DND-41 (cell line): ENCODE measurements at regions not wholly inside any gene's neighbourhood (a gene's known extent, or its start where the extent isn't known, plus 50 kb on each side); places are given as distances from the start of the nearest gene placed in this dataset.

Source experiments
- EZH2 ChIP-seq: IDR thresholded peaks from 3 replicates; pipeline ENCODE4 v1.6.1; 2012; ENCODE audit warnings: borderline replicate concordance, low read depth, mild to moderate bottlenecking, moderate library complexity, low read length, inconsistent platforms; ENCODE audit not compliant: severe bottlenecking
- TF ChIP-seq, protein P1 (sequence below): IDR thresholded peaks from 2 replicates; pipeline ENCODE4 v1.5.1; 2012; ENCODE audit warnings: borderline replicate concordance, low read length, moderate library complexity, mild to moderate bottlenecking; ENCODE audit not compliant: poor library complexity, severe bottlenecking; ENCODE audit errors: extremely low read depth

DNA sequence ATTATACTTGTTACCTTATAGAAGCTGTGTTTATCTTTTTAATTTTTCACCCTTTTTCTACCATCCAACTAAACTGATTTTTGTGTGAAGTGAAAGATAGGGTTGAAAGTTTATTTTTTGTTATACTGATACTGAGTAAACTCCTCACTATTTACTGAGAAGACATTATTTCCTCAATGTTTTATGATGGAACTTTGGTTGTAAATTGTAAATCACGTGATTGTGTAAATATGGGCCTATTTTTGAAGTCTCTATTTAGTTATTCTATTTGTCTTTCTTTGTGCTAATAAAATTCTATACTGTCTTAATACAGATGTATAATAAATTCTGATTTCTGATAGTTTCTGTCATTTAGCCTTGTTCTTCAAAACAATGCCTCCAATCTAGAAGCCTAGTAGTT is 697.2 kb upstream of the SLC8A1 start:
- TF ChIP-seq, protein P1, sequence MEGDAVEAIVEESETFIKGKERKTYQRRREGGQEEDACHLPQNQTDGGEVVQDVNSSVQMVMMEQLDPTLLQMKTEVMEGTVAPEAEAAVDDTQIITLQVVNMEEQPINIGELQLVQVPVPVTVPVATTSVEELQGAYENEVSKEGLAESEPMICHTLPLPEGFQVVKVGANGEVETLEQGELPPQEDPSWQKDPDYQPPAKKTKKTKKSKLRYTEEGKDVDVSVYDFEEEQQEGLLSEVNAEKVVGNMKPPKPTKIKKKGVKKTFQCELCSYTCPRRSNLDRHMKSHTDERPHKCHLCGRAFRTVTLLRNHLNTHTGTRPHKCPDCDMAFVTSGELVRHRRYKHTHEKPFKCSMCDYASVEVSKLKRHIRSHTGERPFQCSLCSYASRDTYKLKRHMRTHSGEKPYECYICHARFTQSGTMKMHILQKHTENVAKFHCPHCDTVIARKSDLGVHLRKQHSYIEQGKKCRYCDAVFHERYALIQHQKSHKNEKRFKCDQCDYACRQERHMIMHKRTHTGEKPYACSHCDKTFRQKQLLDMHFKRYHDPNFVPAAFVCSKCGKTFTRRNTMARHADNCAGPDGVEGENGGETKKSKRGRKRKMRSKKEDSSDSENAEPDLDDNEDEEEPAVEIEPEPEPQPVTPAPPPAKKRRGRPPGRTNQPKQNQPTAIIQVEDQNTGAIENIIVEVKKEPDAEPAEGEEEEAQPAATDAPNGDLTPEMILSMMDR: no peak
- no peak for TF ChIP-seq EZH2
